ENCODE measurements at regions not wholly inside any gene's neighbourhood (a gene's known extent, or its start where the extent isn't known, plus 50 kb on each side); places are given as distances from the start of the nearest gene placed in this dataset.

DNA sequence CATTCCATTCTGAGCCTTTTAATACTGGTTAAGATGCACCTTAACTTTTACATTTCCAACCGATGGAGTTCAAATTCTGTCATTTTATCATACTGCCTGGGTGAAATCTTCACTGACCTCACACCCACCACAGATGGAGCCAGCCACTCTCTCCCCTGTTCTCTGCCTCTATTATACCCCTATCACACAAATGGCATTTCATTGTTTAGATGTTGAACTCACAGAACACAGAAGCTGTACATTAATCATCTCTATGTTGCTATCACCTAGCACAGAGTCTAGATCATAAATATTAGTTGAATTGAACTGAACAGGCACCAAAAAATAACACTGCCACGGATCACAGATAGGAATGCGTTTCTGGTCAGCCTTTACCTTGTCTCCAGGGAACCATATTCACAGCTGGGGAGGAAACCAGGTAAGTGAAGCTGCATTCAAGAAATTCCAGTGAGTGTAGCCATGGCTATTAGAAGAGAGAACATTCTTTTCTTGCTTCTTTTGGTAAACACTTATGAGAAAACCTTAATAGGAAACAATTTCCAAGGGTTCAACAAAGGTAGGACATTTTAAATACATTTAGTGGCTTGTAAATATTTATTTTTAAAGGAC, 194.9 kb upstream of the RMST start:
- TF ChIP-seq, protein P1, sequence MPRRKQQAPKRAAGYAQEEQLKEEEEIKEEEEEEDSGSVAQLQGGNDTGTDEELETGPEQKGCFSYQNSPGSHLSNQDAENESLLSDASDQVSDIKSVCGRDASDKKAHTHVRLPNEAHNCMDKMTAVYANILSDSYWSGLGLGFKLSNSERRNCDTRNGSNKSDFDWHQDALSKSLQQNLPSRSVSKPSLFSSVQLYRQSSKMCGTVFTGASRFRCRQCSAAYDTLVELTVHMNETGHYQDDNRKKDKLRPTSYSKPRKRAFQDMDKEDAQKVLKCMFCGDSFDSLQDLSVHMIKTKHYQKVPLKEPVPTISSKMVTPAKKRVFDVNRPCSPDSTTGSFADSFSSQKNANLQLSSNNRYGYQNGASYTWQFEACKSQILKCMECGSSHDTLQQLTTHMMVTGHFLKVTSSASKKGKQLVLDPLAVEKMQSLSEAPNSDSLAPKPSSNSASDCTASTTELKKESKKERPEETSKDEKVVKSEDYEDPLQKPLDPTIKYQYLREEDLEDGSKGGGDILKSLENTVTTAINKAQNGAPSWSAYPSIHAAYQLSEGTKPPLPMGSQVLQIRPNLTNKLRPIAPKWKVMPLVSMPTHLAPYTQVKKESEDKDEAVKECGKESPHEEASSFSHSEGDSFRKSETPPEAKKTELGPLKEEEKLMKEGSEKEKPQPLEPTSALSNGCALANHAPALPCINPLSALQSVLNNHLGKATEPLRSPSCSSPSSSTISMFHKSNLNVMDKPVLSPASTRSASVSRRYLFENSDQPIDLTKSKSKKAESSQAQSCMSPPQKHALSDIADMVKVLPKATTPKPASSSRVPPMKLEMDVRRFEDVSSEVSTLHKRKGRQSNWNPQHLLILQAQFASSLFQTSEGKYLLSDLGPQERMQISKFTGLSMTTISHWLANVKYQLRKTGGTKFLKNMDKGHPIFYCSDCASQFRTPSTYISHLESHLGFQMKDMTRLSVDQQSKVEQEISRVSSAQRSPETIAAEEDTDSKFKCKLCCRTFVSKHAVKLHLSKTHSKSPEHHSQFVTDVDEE (CRISPR knock-in tag; IDR thresholded peaks at IDR 0.05), result no peak
- TF ChIP-seq, protein P2, sequence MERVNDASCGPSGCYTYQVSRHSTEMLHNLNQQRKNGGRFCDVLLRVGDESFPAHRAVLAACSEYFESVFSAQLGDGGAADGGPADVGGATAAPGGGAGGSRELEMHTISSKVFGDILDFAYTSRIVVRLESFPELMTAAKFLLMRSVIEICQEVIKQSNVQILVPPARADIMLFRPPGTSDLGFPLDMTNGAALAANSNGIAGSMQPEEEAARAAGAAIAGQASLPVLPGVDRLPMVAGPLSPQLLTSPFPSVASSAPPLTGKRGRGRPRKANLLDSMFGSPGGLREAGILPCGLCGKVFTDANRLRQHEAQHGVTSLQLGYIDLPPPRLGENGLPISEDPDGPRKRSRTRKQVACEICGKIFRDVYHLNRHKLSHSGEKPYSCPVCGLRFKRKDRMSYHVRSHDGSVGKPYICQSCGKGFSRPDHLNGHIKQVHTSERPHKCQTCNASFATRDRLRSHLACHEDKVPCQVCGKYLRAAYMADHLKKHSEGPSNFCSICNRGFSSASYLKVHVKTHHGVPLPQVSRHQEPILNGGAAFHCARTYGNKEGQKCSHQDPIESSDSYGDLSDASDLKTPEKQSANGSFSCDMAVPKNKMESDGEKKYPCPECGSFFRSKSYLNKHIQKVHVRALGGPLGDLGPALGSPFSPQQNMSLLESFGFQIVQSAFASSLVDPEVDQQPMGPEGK (CRISPR knock-in tag; IDR thresholded peaks at IDR 0.05; ENCODE audit: borderline replicate concordance), result no peak
- TF ChIP-seq, protein P3, sequence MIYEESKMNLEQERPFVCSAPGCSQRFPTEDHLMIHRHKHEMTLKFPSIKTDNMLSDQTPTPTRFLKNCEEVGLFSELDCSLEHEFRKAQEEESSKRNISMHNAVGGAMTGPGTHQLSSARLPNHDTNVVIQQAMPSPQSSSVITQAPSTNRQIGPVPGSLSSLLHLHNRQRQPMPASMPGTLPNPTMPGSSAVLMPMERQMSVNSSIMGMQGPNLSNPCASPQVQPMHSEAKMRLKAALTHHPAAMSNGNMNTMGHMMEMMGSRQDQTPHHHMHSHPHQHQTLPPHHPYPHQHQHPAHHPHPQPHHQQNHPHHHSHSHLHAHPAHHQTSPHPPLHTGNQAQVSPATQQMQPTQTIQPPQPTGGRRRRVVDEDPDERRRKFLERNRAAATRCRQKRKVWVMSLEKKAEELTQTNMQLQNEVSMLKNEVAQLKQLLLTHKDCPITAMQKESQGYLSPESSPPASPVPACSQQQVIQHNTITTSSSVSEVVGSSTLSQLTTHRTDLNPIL (CRISPR knock-in tag; IDR thresholded peaks at IDR 0.05; ENCODE audit: low read depth), result no peak
- no peak for TF ChIP-seq BACH2 (CRISPR knock-in tag; IDR thresholded peaks at IDR 0.05; ENCODE audit: borderline replicate concordance)

Measured in SK-N-SH treated with all-trans-retinoic acid at 6 μM for 48 hours (cell line).